IPS-20b (cell line): ENCODE measurements at regions not wholly inside any gene's neighbourhood (a gene's known extent, or its start where the extent isn't known, plus 50 kb on each side); places are given as distances from the start of the nearest gene placed in this dataset.

Source experiments
- H3K27ac ChIP-seq: one replicate; pipeline ENCODE4 v1.5.1; 2013; ENCODE audit warnings: low read length
- H3K27me3 ChIP-seq: 2 replicates; pipeline ENCODE4 v1.6.1; 2013; ENCODE audit warnings: mild to moderate bottlenecking, low read length, inconsistent platforms; ENCODE audit not compliant: insufficient read depth
- H3K36me3 ChIP-seq: 2 replicates; pipeline ENCODE4 v1.6.1; 2013; ENCODE audit warnings: low read depth, mild to moderate bottlenecking, inconsistent platforms, low read length, moderate library complexity; ENCODE audit not compliant: insufficient read depth
- H3K4me1 ChIP-seq: 2 replicates; pipeline ENCODE4 v1.6.1; 2013; ENCODE audit warnings: mild to moderate bottlenecking, control low read depth, inconsistent platforms, low read length, moderate library complexity; ENCODE audit not compliant: insufficient read depth
- H3K4me3 ChIP-seq: 2 replicates; pipeline ENCODE4 v1.5.1; 2013; ENCODE audit warnings: mild to moderate bottlenecking, low read length, inconsistent platforms
- H3K9ac ChIP-seq: 2 replicates; pipeline ENCODE4 v1.6.1; 2013; ENCODE audit warnings: low read depth, mild to moderate bottlenecking, inconsistent platforms, low read length, moderate library complexity
- H3K9me3 ChIP-seq: 2 replicates; pipeline ENCODE4 v1.6.1; 2013; ENCODE audit warnings: mild to moderate bottlenecking, low read depth, low read length, inconsistent platforms; ENCODE audit not compliant: insufficient read depth

GRCh38 chr9:4935001-4935672, 49.9 kb upstream of the JAK2 start:
- H3K4me1 ChIP-seq: peaks cover 4% of the 10 kb centered on the region; the same call in 1 of the 2 replicates
- no peak overlapping the region for H3K4me3 ChIP-seq
- H3K27ac ChIP-seq: no peak overlapping the region
- no peak overlapping the region for H3K9ac ChIP-seq
- H3K36me3 ChIP-seq: no peaks in the 10 kb centered on the region
- no peaks in the 10 kb centered on the region for H3K9me3 ChIP-seq
- H3K27me3 ChIP-seq: no peaks in the 10 kb centered on the region
